Mesodermal cell (in vitro differentiated cells): ENCODE measurements at regions not wholly inside any gene's neighbourhood (a gene's known extent, or its start where the extent isn't known, plus 50 kb on each side); places are given as distances from the start of the nearest gene placed in this dataset.

ENCODE experiments used
- H3K27ac ChIP-seq: 2 replicates; pipeline ENCODE4 v1.7.0; 2013; ENCODE audit warnings: mild to moderate bottlenecking, low read depth, low read length, moderate library complexity; ENCODE audit not compliant: severe bottlenecking
- H3K36me3 ChIP-seq: 2 replicates; pipeline ENCODE4 v1.7.1; 2013; ENCODE audit warnings: mild to moderate bottlenecking, low read length, moderate library complexity; ENCODE audit not compliant: control insufficient read depth, insufficient read depth
- H3K4me1 ChIP-seq: one replicate; pipeline ENCODE4 v1.7.1; 2013; ENCODE audit warnings: mild to moderate bottlenecking, low read length; ENCODE audit not compliant: insufficient read depth, control insufficient read depth, poor library complexity, severe bottlenecking
- H3K4me3 ChIP-seq: 2 replicates; pipeline ENCODE4 v1.7.0; 2013; ENCODE audit warnings: low read length, control low read depth, mild to moderate bottlenecking; ENCODE audit not compliant: insufficient read depth, poor library complexity, severe bottlenecking; ENCODE audit errors: extremely low read depth
- H3K9me3 ChIP-seq: 2 replicates; pipeline ENCODE4 v1.7.1; 2013; ENCODE audit warnings: mild to moderate bottlenecking, low read length, moderate library complexity; ENCODE audit not compliant: control insufficient read depth
- WGBS, 2 experiments: methylation state at CpG; one replicate each; pipeline ENCODE4 v1.1.5; 2013; ENCODE audit warnings: missing lambda C conversion rate in 2 of 2; ENCODE audit not compliant: insufficient coverage in 2 of 2; 5-methylcytosine and 5-hydroxymethylcytosine counted together

DNA sequence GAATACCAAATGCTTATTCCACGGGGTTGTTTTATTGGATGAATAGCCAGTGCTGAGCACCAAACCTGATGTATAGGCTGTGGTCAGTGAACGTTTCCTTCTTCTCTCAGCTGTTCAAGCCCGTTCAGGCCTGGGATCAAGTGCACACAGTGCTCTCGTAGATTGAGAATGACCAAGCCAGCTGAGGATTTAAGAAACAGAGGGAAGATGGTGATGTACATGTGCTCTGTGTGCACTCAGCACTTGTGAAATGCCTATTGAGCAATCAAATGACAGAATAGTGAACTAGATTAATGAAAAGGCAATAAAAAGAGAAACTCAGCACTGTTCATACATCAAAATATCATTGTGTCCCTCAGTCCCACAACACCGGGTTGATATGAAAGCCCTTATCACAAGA, 302.5 kb downstream of the BMPER start:
- Histone ChIP-seq H3K4me1 (no peaks in the 10 kb centered on the region), H3K27ac (no peak overlapping the region), H3K9me3 (no peaks in the 10 kb centered on the region), H3K4me3 (no peak overlapping the region), H3K36me3 (no peaks in the 10 kb centered on the region)
- 96 to 100% methylated on average over 4 to 5 of the region's 5 CpGs for WGBS, 2 experiments

DNA sequence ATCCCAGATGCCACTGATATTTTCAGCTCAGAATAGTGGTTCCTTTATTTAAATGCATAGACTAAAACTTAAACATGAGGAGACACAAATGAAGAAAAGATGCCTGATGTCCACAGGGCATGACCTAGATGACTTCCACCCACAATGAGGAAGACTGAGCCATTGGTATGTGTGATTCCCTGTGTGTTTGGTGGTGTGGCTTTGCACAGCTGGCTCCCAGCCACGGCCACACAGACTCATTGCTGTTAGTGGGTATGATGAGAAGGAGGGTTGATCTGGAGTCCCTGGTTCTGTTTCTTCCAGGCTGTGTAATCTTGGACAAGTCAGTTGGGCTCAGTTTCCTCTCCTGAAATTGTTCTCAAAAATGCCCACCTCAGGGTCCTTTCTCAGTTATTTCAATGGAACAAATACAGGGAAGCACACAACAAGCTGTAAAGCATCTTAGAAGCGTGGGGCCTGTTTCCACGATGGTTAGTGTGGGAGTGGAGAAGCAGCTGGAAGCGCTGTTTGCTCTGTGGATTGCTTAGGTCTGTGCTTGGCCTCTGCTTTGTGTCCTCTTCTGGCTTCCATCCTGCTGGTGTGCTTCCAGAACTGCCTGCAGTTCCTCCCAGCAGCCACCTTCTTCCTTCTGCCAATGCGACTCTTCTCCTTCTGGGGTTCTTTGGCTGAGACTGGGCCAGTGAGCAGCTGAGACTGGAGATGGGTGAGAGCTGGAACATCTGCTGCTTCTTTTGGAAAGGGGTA, 303.7 kb downstream of the BMPER start:
- no peaks in the 10 kb centered on the region for H3K4me1 ChIP-seq
- H3K4me3 ChIP-seq: no peak overlapping the region
- H3K36me3 ChIP-seq: no peaks in the 10 kb centered on the region
- no peaks in the 10 kb centered on the region for H3K9me3 ChIP-seq
- H3K27ac ChIP-seq: no peak overlapping the region
- 91 to 100% methylated on average over 1 to 4 of the region's 5 CpGs for WGBS, 2 experiments

GRCh38 chr7:34211018-34211417, 305.7 kb downstream of the BMPER start:
- Histone ChIP-seq H3K4me1 (no peaks in the 10 kb centered on the region), H3K9me3 (no peaks in the 10 kb centered on the region), H3K27ac (no peak overlapping the region), H3K4me3 (no peak overlapping the region), H3K36me3 (no peaks in the 10 kb centered on the region)

DNA sequence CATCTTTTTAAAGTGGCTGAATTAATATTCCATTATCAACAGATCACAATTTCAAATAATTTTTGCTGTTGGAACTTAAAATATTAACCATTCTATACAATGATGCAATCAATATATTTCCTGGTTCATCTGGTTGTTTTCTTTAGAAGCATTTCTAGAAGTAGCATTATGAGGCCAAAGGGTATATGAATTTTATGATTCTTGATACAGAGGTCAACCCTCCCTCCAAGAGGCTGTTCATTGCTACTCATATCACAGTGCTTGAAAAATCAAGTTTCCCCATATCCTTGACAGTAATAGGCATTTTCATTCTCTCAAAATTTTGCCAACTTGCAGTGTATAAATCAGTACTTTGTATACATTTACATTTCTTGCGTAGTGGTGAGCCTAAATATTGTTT, 312.6 kb downstream of the BMPER start:
- Histone ChIP-seq H3K27ac (no peak overlapping the region), H3K36me3 (no peaks in the 10 kb centered on the region), H3K9me3 (no peaks in the 10 kb centered on the region), H3K4me3 (no peak overlapping the region), H3K4me1 (no peaks in the 10 kb centered on the region)
- WGBS, 2 experiments: no CpG with 5 or more reads among the region's 1 CpG

DNA sequence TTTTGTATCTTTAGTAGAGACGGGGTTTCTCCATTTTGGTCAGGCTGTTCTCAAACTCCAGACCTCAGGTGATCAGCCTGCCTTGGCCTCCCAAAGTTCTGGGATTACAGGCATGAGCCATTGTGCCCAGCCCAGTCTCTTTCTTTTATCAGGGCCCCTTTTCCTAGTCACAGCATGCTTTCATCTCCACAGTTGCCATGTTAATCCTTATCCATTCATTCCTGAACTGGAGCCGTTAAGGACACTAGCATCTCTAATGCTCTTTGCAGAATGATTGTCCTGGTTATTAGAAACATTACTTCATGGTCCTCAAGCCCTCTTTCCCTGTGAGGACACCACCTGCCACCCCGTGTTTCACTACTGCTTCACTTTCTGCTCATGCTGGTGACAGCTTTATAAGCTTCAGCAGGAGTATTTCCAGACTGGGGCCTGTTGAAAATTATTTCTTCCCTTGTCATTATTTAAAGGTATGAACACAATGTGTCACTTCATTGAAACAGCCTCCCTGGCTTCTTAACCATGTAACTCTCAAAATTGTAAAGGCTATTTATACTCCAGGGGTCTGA, 313.9 kb downstream of the BMPER start:
- H3K4me3 ChIP-seq: no peak overlapping the region
- WGBS, 2 experiments: 57 to 64% methylated on average over 3 of the region's 3 CpGs
- H3K36me3 ChIP-seq: no peaks in the 10 kb centered on the region
- no peaks in the 10 kb centered on the region for H3K4me1 ChIP-seq
- H3K9me3 ChIP-seq: no peaks in the 10 kb centered on the region
- H3K27ac ChIP-seq: no peak overlapping the region

- H3K36me3 ChIP-seq: no peaks in the 10 kb centered on the region
These were observed 315.3 kb downstream of the BMPER start for GRCh38 chr7:34220506-34221185.

DNA sequence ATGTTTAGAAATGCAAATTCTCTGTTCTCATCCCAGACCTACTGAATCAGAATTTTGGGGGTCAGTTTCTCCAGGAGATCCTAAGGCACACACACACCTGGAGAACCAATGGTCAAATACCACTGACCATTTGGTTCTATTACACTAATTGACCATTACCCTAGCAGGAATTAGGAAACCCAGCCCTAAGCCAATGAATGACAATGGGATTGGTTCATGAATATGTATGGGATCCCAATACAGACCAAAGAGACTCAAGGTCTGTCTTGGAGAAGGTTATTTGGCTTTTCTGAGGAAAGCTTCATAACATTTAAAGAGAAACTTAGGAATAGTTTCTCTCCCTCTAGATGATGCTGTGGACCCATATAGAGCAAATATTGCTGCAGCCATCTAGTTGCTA, 317.0 kb downstream of the BMPER start:
- H3K4me1 ChIP-seq: no peaks in the 10 kb centered on the region
- H3K4me3 ChIP-seq: no peak overlapping the region
- no peaks in the 10 kb centered on the region for H3K9me3 ChIP-seq
- H3K36me3 ChIP-seq: no peaks in the 10 kb centered on the region
- no peak overlapping the region for H3K27ac ChIP-seq

More at GRCh38 chr7:34220506-34221185, 315.3 kb downstream of the BMPER start:
- Histone ChIP-seq H3K4me1 (no peaks in the 10 kb centered on the region), H3K4me3 (no peak overlapping the region), H3K9me3 (no peaks in the 10 kb centered on the region), H3K27ac (no peak overlapping the region)
- 92% methylated on average over 3 of the region's 4 CpGs for WGBS, 2 experiments

- Histone ChIP-seq H3K4me1 (no peaks in the 10 kb centered on the region), H3K9me3 (no peaks in the 10 kb centered on the region), H3K36me3 (no peaks in the 10 kb centered on the region), H3K4me3 (no peak overlapping the region), H3K27ac (no peak overlapping the region)
- 100% methylated on average over 1 of the region's 1 CpG; no CpG with 5 or more reads in 1 of the 2 experiments for WGBS, 2 experiments
These were observed 317.4 kb downstream of the BMPER start for GRCh38 chr7:34222722-34223121.

- no peaks in the 10 kb centered on the region for H3K9me3 ChIP-seq
- WGBS, 2 experiments: 100% methylated on average over 1 of the region's 1 CpG; no CpG with 5 or more reads in 1 of the 2 experiments
- H3K27ac ChIP-seq: no peak overlapping the region
- H3K4me3 ChIP-seq: no peak overlapping the region
- H3K36me3 ChIP-seq: no peaks in the 10 kb centered on the region
- no peaks in the 10 kb centered on the region for H3K4me1 ChIP-seq
These were observed 318.9 kb downstream of the BMPER start for GRCh38 chr7:34224281-34224680.

- H3K27ac ChIP-seq: no peak overlapping the region
- 57 to 68% methylated on average over 5 of the region's 5 CpGs for WGBS, 2 experiments
- no peaks in the 10 kb centered on the region for H3K9me3 ChIP-seq
- no peak overlapping the region for H3K4me3 ChIP-seq
- H3K4me1 ChIP-seq: no peaks in the 10 kb centered on the region
- H3K36me3 ChIP-seq: no peaks in the 10 kb centered on the region
These were observed 319.9 kb downstream of the BMPER start for GRCh38 chr7:34225193-34225592.

GRCh38 chr7:34227525-34227924, 322.2 kb downstream of the BMPER start:
- H3K27ac ChIP-seq: no peak overlapping the region
- H3K4me1 ChIP-seq: no peaks in the 10 kb centered on the region
- no peak overlapping the region for H3K4me3 ChIP-seq
- WGBS, 2 experiments: 60 to 88% methylated on average over 2 to 3 of the region's 3 CpGs
- H3K36me3 ChIP-seq: no peaks in the 10 kb centered on the region
- no peaks in the 10 kb centered on the region for H3K9me3 ChIP-seq
